Caco-2 (cell line): ENCODE measurements at regions not wholly inside any gene's neighbourhood (a gene's known extent, or its start where the extent isn't known, plus 50 kb on each side); places are given as distances from the start of the nearest gene placed in this dataset.

ENCODE experiments used
- BruUV-seq: library from RNA; stranded (reverse); fragments of 400-500 nt; replicated peaks from 2 replicates; lab custom pipeline; 2021; lab: Mats Ljungman, UMichigan
- CTCF ChIA-PET: fragments of 300-600 bp; sonication (Branson Sonifier 250); formaldehyde crosslinking; loops from one replicate; lab custom pipeline; 2022; ENCODE audit warnings: antibody characterized with exemption; lab: Charles Lee
- POLR2A ChIA-PET: fragments of 300-600 bp; sonication (Branson Sonifier 250); formaldehyde crosslinking; loops from one replicate; lab custom pipeline; 2022; ENCODE audit warnings: antibody characterized with exemption; lab: Charles Lee
- DNase-seq, 2 experiments: peaks; one replicate each; pipeline versions ENCODE4 v3.0.0 to v3.0.0-alpha.2; 2020 to 2022
- H3K27me3 ChIP-seq: replicated peaks from 2 replicates; pipeline ENCODE4 v1.6.0; 2011; ENCODE audit warnings: low read length; ENCODE audit not compliant: control insufficient read depth, insufficient read depth
- H3K36me3 ChIP-seq: 2 replicates; pipeline ENCODE4 v1.5.1; 2011; ENCODE audit warnings: low read length; ENCODE audit not compliant: control insufficient read depth, insufficient read depth
- H3K4me1 ChIP-seq: fragments of 250-450 bp; sonication (Bioruptor Pico); 2 replicates; pipeline ENCODE4 v1.5.1; 2020; ENCODE audit warnings: mild to moderate bottlenecking
- H3K4me3 ChIP-seq: 2 replicates; pipeline ENCODE4 v1.5.1; 2011; ENCODE audit warnings: low read depth, mild to moderate bottlenecking, control low read depth, low read length
- H3K9me3 ChIP-seq: fragments of 250-450 bp; sonication (Bioruptor Pico); 2 replicates; pipeline ENCODE4 v1.5.1; 2020; ENCODE audit warnings: mild to moderate bottlenecking, moderate library complexity
- H3K27ac Mint-ChIP-seq: one replicate; pipeline ENCODE4 v1.8.0; 2022; ENCODE audit warnings: mixed read lengths; ENCODE audit not compliant: unreplicated experiment
- H3K27me3 Mint-ChIP-seq: one replicate; pipeline ENCODE4 v1.8.0; 2022; ENCODE audit warnings: mixed read lengths; ENCODE audit not compliant: insufficient read depth, unreplicated experiment
- H3K36me3 Mint-ChIP-seq: one replicate; pipeline ENCODE4 v1.8.0; 2022; ENCODE audit warnings: mild to moderate bottlenecking, mixed read lengths; ENCODE audit not compliant: insufficient read depth, unreplicated experiment
- H3K4me1 Mint-ChIP-seq: one replicate; pipeline ENCODE4 v1.8.0; 2022; ENCODE audit warnings: low read depth, mixed read lengths; ENCODE audit not compliant: unreplicated experiment
- H3K4me3 Mint-ChIP-seq: one replicate; pipeline ENCODE4 v1.8.0; 2022; ENCODE audit warnings: mild to moderate bottlenecking, moderate library complexity, mixed read lengths; ENCODE audit not compliant: unreplicated experiment
- H3K9me3 Mint-ChIP-seq: one replicate; pipeline ENCODE4 v1.8.0; 2022; ENCODE audit warnings: mixed read lengths; ENCODE audit not compliant: unreplicated experiment
- intact Hi-C: fragments of 100-400 bp; cut with micrococcal nuclease; formaldehyde crosslinking; loops from one replicate; pipeline ENCODE4 v1.10.0; 2022; ENCODE audit not compliant: unreplicated experiment
- TF ChIP-seq, protein P1 (sequence below), 2 experiments: fragments of 200-600 bp in 1 of 2; IDR thresholded peaks; 1 replicate in 1 of 2; 2 replicates in 1 of 2; pipeline versions ENCODE4 v1.5.1 to v1.8.0; 2011 to 2022; ENCODE audit warnings: antibody characterized with exemption in 1 of 2, control low read depth in 1 of 2, inconsistent platforms in 1 of 2, low read depth in 1 of 2, low read length in 1 of 2, mild to moderate bottlenecking in 1 of 2, moderate library complexity in 1 of 2; ENCODE audit not compliant: insufficient read depth in 1 of 2, severe bottlenecking in 1 of 2, unreplicated experiment in 1 of 2

DNA sequence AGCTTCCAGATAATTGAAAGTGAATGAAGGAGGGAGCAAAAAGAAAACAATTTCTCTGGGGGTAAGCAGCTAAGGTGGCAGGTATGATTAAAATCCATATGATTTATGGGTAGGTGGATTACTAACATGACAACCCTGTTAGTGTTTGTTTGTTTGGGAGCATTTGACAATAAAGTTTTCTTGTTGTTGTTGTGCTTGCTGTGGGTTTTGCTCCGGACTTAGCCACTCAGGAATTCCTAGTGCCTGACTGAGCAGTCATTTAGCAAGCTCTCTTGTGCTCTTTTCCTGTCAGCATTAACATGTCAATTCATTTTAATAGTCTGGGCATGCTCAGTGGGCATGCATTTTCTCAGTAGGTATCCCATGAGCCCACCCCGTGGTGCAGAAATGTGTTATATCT, 674.8 kb upstream of the ZEB2 start:
- Mint-ChIP-seq H3K27me3 (peaks cover 6% of the 10 kb centered on the region), H3K9me3 (no peaks in the 10 kb centered on the region), H3K4me3 (no peak overlapping the region), H3K4me1 (no peaks in the 10 kb centered on the region), H3K27ac (no peak overlapping the region), H3K36me3 (no peaks in the 10 kb centered on the region)
- H3K4me3 ChIP-seq, result no peak overlapping the region
- intact Hi-C loops, result no loop called here
- no peaks in the 10 kb centered on the region for H3K27me3 ChIP-seq
- no peaks in the 10 kb centered on the region for H3K9me3 ChIP-seq
- ChIA-PET POLR2A (no interaction called here), CTCF (no interaction called here)
- no peaks in the 10 kb centered on the region for H3K36me3 ChIP-seq
- no TSS peak for BruUV-seq
- DNase-seq, result no peak
- H3K4me1 ChIP-seq, result no peaks in the 10 kb centered on the region; the same call in 1 of the 2 replicates
- TF ChIP-seq, protein P1, sequence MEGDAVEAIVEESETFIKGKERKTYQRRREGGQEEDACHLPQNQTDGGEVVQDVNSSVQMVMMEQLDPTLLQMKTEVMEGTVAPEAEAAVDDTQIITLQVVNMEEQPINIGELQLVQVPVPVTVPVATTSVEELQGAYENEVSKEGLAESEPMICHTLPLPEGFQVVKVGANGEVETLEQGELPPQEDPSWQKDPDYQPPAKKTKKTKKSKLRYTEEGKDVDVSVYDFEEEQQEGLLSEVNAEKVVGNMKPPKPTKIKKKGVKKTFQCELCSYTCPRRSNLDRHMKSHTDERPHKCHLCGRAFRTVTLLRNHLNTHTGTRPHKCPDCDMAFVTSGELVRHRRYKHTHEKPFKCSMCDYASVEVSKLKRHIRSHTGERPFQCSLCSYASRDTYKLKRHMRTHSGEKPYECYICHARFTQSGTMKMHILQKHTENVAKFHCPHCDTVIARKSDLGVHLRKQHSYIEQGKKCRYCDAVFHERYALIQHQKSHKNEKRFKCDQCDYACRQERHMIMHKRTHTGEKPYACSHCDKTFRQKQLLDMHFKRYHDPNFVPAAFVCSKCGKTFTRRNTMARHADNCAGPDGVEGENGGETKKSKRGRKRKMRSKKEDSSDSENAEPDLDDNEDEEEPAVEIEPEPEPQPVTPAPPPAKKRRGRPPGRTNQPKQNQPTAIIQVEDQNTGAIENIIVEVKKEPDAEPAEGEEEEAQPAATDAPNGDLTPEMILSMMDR (IDR thresholded peaks at IDR 0.05; ENCODE audit: insufficient read depth in 1 of 2, low read depth in 1 of 2, low read length in 1 of 2, severe bottlenecking in 1 of 2, unreplicated experiment in 1 of 2), result no peak

DNA sequence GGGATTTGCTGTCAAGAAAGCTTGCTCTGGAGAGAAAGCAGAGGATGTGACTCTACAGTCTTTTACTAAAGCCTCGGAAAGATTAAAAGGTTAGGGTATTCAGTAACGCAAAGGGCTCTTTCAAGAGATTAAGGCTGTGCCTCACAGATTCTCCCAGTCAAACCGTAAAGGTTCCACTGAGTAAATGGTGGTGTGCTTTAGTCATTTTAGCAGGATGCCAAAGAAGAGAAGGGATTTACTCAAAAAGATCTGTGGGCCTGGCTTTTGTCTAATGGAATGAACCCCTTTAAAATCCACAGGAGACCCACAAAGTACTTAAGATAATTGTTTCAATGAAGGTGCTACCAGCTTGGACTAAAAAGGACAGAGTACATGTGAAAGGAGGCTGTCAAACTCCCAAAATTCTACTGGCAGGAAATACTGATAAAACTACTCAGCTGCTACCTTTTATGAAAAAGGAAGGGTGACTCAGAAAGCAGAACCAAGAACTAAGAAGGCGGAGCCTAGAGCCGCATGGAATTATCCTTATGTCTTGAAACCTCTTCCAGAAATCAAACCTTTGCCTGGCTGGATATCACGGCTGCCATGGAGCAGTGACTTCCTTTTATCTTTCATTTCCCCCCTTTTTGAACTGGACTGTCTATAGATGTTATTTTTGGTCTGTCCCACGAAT, 670.2 kb upstream of the ZEB2 start:
- POLR2A ChIA-PET, result no interaction called here
- Mint-ChIP-seq H3K27me3 (peaks cover 3% of the 10 kb centered on the region), H3K4me3 (no peak overlapping the region), H3K9me3 (no peaks in the 10 kb centered on the region), H3K36me3 (no peaks in the 10 kb centered on the region), H3K4me1 (no peaks in the 10 kb centered on the region), H3K27ac (no peak overlapping the region)
- no peaks in the 10 kb centered on the region; the same call in 1 of the 2 replicates for H3K4me1 ChIP-seq
- CTCF ChIA-PET, result no interaction called here
- H3K9me3 ChIP-seq, result no peaks in the 10 kb centered on the region
- no peaks in the 10 kb centered on the region for H3K27me3 ChIP-seq
- DNase-seq, result no peak
- BruUV-seq, result no TSS peak
- TF ChIP-seq, protein P1 (IDR thresholded peaks at IDR 0.05; ENCODE audit: insufficient read depth in 1 of 2, low read depth in 1 of 2, low read length in 1 of 2, severe bottlenecking in 1 of 2, unreplicated experiment in 1 of 2), result no peak
- intact Hi-C loops, result no loop called here
- no peak overlapping the region for H3K4me3 ChIP-seq
- no peaks in the 10 kb centered on the region for H3K36me3 ChIP-seq

DNA sequence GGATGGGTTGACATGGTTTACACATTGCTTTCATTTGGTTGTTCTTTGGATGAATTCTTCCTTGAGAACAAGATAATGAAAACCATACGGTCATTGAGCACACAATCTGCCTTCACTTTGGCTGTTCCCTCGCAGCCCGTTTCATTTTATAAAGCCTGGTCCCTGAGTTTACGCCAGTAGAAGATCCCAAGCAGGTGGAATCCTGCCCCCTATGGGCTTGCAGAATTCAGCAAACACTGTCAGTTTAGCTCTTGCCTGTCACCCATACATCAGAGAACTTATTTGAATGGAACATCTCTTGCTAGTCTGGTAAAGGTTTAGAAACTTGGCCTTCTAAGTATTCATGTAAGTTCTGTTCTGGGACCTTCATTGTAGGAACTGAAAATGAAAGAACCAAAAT, 666.4 kb upstream of the ZEB2 start:
- CTCF ChIA-PET, result no interaction called here
- intact Hi-C loops, result no loop called here
- no peaks in the 10 kb centered on the region for H3K9me3 ChIP-seq
- no peak overlapping the region for H3K4me3 ChIP-seq
- no peaks in the 10 kb centered on the region for H3K27me3 ChIP-seq
- no peaks in the 10 kb centered on the region for H3K4me1 ChIP-seq
- Mint-ChIP-seq H3K36me3 (no peaks in the 10 kb centered on the region), H3K9me3 (no peaks in the 10 kb centered on the region), H3K4me3 (no peak overlapping the region), H3K4me1 (no peaks in the 10 kb centered on the region), H3K27me3 (no peaks in the 10 kb centered on the region), H3K27ac (no peak overlapping the region)
- BruUV-seq, result no TSS peak
- DNase-seq, result no peak
- no peaks in the 10 kb centered on the region for H3K36me3 ChIP-seq
- POLR2A ChIA-PET, result no interaction called here
- TF ChIP-seq, protein P1 (IDR thresholded peaks at IDR 0.05; ENCODE audit: insufficient read depth in 1 of 2, low read depth in 1 of 2, low read length in 1 of 2, severe bottlenecking in 1 of 2, unreplicated experiment in 1 of 2), result no peak
